Osteocyte (in vitro differentiated cells): ENCODE measurements at regions not wholly inside any gene's neighbourhood (a gene's known extent, or its start where the extent isn't known, plus 50 kb on each side); places are given as distances from the start of the nearest gene placed in this dataset.

Experiments used
- DNase-seq: peaks from one replicate; pipeline ENCODE4 v3.0.0; 2021; ENCODE audit warnings: mixed read lengths; ENCODE audit not compliant: unreplicated experiment; ENCODE audit errors: extremely low spot score
- H3K27ac Mint-ChIP-seq: one replicate; pipeline ENCODE4 v1.8.0; 2021; ENCODE audit warnings: mild to moderate bottlenecking, mixed read lengths; ENCODE audit not compliant: unreplicated experiment
- H3K27me3 Mint-ChIP-seq: one replicate; pipeline ENCODE4 v1.8.0; 2021; ENCODE audit warnings: mixed read lengths; ENCODE audit not compliant: unreplicated experiment
- H3K36me3 Mint-ChIP-seq: one replicate; pipeline ENCODE4 v1.8.0; 2021; ENCODE audit warnings: mixed read lengths; ENCODE audit not compliant: unreplicated experiment
- H3K4me1 Mint-ChIP-seq: one replicate; pipeline ENCODE4 v1.8.0; 2021; ENCODE audit warnings: mixed read lengths; ENCODE audit not compliant: unreplicated experiment
- H3K4me3 Mint-ChIP-seq: one replicate; pipeline ENCODE4 v1.8.0; 2021; ENCODE audit warnings: mild to moderate bottlenecking, moderate library complexity, mixed read lengths; ENCODE audit not compliant: unreplicated experiment
- H3K9me3 Mint-ChIP-seq: one replicate; pipeline ENCODE4 v1.8.0; 2021; ENCODE audit warnings: mixed read lengths; ENCODE audit not compliant: unreplicated experiment
- TF ChIP-seq, protein P1 (sequence below): fragments of 200-600 bp; sonication (generic); IDR thresholded peaks from 2 replicates; pipeline ENCODE4 v1.5.0; 2021; ENCODE audit warnings: antibody characterized with exemption, mild to moderate bottlenecking, moderate library complexity

- Mint-ChIP-seq H3K9me3 (peaks cover 6% of the 10 kb centered on the region), H3K4me3 (no peak overlapping the region), H3K4me1 (peaks cover 16% of the 10 kb centered on the region), H3K27ac (peak overlapping the region; percentile 46), H3K36me3 (no peaks in the 10 kb centered on the region), H3K27me3 (no peaks in the 10 kb centered on the region)
- TF ChIP-seq, protein P1, sequence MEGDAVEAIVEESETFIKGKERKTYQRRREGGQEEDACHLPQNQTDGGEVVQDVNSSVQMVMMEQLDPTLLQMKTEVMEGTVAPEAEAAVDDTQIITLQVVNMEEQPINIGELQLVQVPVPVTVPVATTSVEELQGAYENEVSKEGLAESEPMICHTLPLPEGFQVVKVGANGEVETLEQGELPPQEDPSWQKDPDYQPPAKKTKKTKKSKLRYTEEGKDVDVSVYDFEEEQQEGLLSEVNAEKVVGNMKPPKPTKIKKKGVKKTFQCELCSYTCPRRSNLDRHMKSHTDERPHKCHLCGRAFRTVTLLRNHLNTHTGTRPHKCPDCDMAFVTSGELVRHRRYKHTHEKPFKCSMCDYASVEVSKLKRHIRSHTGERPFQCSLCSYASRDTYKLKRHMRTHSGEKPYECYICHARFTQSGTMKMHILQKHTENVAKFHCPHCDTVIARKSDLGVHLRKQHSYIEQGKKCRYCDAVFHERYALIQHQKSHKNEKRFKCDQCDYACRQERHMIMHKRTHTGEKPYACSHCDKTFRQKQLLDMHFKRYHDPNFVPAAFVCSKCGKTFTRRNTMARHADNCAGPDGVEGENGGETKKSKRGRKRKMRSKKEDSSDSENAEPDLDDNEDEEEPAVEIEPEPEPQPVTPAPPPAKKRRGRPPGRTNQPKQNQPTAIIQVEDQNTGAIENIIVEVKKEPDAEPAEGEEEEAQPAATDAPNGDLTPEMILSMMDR = no peak
- DNase-seq = no peak
These were observed 137.2 kb upstream of the FST start for GRCh38 chr5:53343187-53343586.

DNA sequence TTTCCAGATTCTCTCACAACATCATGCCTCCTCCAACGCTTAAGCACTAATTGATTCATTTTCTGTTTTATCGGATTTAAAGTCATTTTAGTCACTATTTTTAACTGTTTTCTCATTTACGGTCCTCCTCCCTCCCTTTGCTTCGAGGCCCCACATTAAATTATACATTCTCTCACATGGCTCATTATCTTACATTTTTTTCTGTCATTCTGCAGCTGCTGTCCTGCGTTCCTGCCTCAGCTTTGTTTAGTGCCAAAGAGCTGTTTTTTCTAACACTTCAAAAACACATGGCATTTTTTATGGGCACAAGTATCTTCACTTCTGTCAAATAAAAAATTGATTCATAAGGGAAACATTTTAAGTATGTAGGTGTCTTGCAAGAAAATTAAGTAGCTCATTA lies 130.1 kb upstream of the FST start:
- no peak for DNase-seq
- peak overlapping the region; percentile 39 for H3K27ac Mint-ChIP-seq
- TF ChIP-seq, protein P1 = no peak

DNA sequence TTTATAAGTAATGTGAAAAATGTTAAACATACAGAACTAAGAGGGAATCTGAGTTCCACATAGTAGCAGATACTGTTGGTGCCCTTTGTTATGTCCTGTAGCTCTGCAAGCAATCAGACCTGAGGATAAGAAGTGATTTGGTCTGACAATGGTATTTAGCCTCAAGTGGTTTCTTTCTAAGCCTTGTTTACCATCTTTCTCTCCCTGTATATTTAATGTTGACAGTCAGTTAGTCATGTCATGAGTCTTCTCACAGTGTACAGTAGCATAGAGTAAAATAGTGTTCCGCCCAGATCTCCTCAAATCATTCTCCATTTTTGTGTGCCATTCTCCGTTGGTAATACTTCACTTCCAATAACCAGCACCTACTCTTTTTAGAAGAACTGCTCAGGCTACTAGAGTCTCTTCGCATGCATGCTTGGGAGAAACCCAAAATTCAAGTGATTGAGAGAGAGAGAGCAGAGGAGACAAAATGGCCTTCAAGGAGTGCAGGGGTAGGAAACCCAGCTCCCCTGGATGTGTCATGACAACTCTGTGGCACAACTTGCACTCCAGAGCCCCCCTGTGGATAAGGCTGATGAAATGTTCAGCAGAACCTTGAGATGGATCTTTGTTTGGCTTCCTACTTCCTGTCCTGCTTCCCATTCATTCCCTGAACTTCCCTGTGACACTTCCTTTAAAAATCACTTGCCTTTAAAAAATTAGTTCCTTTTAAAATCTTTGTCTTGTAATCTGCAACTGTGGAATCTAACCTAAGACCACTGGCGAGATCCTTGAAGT lies 129.2 kb upstream of the FST start:
- Mint-ChIP-seq H3K4me1 (peaks cover 31% of the 10 kb centered on the region), H3K4me3 (no peak overlapping the region), H3K27ac (no peak overlapping the region), H3K36me3 (no peaks in the 10 kb centered on the region), H3K27me3 (no peaks in the 10 kb centered on the region), H3K9me3 (no peaks in the 10 kb centered on the region)
- DNase-seq = no peak
- TF ChIP-seq, protein P1 = no peak

More for the DNA sequence above, 130.1 kb upstream of the FST start:
- Mint-ChIP-seq H3K4me1 (peaks cover 24% of the 10 kb centered on the region), H3K4me3 (no peak overlapping the region), H3K9me3 (no peaks in the 10 kb centered on the region), H3K36me3 (no peaks in the 10 kb centered on the region), H3K27me3 (no peaks in the 10 kb centered on the region)

GRCh38 chr5:53355316-53355715 lies 125.1 kb upstream of the FST start:
- TF ChIP-seq, protein P1 = no peak
- H3K4me1 Mint-ChIP-seq = peaks cover 45% of the 10 kb centered on the region
- H3K9me3 Mint-ChIP-seq = no peaks in the 10 kb centered on the region
- H3K36me3 Mint-ChIP-seq = no peaks in the 10 kb centered on the region
- no peaks in the 10 kb centered on the region for H3K27me3 Mint-ChIP-seq
- no peak overlapping the region for H3K4me3 Mint-ChIP-seq
- DNase-seq = no peak
- H3K27ac Mint-ChIP-seq = peak overlapping the region; percentile 56

- H3K36me3 Mint-ChIP-seq = no peaks in the 10 kb centered on the region
- H3K4me1 Mint-ChIP-seq = peaks cover 45% of the 10 kb centered on the region
- H3K27me3 Mint-ChIP-seq = no peaks in the 10 kb centered on the region
- TF ChIP-seq, protein P1 = no peak
- no peaks in the 10 kb centered on the region for H3K9me3 Mint-ChIP-seq
- H3K27ac Mint-ChIP-seq = peak overlapping the region; percentile 10
- H3K4me3 Mint-ChIP-seq = no peak overlapping the region
- DNase-seq = no peak
These were observed 124.5 kb upstream of the FST start for GRCh38 chr5:53355931-53356330.
